GM23338 (cell line): ENCODE measurements at regions not wholly inside any gene's neighbourhood (a gene's known extent, or its start where the extent isn't known, plus 50 kb on each side); places are given as distances from the start of the nearest gene placed in this dataset.

Source experiments
- ATAC-seq: fragments of 200-7000 bp; cut with Tn5 transposase; 3 replicates; pipeline ENCODE4 v1.9.1; 2020
- DNase-seq: peaks from one replicate; pipeline ENCODE4 v3.0.0-alpha.2; 2015; ENCODE audit warnings: low spot score
- H2AFZ ChIP-seq: fragments of 200-600 bp; sonication (generic); 2 replicates; pipeline ENCODE4 v1.8.0; 2016; ENCODE audit warnings: antibody characterized with exemption, mild to moderate bottlenecking, moderate library complexity
- H3F3A ChIP-seq: fragments of 200-600 bp; sonication (generic); replicated peaks from 2 replicates; pipeline ENCODE4 v1.8.0; 2017; ENCODE audit warnings: antibody characterized with exemption, mixed run types, low read depth
- H3K27ac ChIP-seq: fragments of 200-600 bp; sonication (generic); 2 replicates; pipeline ENCODE4 v1.6.1; 2016; ENCODE audit warnings: low read depth
- H3K27me3 ChIP-seq: fragments of 200-600 bp; sonication (generic); 2 replicates; pipeline ENCODE4 v1.8.0; 2016; ENCODE audit warnings: mild to moderate bottlenecking, mixed run types, moderate library complexity; ENCODE audit not compliant: insufficient read depth
- H3K36me3 ChIP-seq: fragments of 200-600 bp; sonication (generic); 2 replicates; pipeline ENCODE4 v1.8.0; 2016; ENCODE audit warnings: mild to moderate bottlenecking; ENCODE audit not compliant: insufficient read depth
- H3K4me1 ChIP-seq: fragments of 200-600 bp; sonication (generic); 2 replicates; pipeline ENCODE4 v1.8.0; 2016; ENCODE audit warnings: mild to moderate bottlenecking, moderate library complexity; ENCODE audit not compliant: insufficient read depth
- H3K4me2 ChIP-seq: fragments of 200-600 bp; sonication (generic); 2 replicates; pipeline ENCODE4 v1.7.1; 2017; ENCODE audit warnings: mixed run types
- H3K4me3 ChIP-seq: fragments of 200-600 bp; sonication (generic); 2 replicates; pipeline ENCODE4 v1.6.1; 2016; ENCODE audit warnings: mixed run types
- H3K79me2 ChIP-seq: fragments of 200-600 bp; sonication (generic); replicated peaks from 2 replicates; pipeline ENCODE4 v1.8.0; 2017; ENCODE audit warnings: mild to moderate bottlenecking; ENCODE audit not compliant: insufficient read depth
- H3K9me2 ChIP-seq: fragments of 200-600 bp; sonication (generic); 2 replicates; pipeline ENCODE4 v1.8.0; 2017; ENCODE audit not compliant: insufficient read depth
- H4K20me1 ChIP-seq: fragments of 200-600 bp; sonication (generic); replicated peaks from 2 replicates; pipeline ENCODE4 v1.8.0; 2017; ENCODE audit warnings: mild to moderate bottlenecking; ENCODE audit not compliant: insufficient read depth
- H3K27ac Mint-ChIP-seq: 2 replicates; pipeline ENCODE4 v1.8.0; 2020; ENCODE audit warnings: inconsistent platforms, mild to moderate bottlenecking, moderate library complexity, mixed read lengths
- H3K27me3 Mint-ChIP-seq: 3 replicates; pipeline ENCODE4 v1.8.0; 2022; ENCODE audit warnings: low read depth, mild to moderate bottlenecking, moderate library complexity, mixed read lengths, inconsistent platforms; ENCODE audit not compliant: insufficient read depth, poor library complexity
- H3K36me3 Mint-ChIP-seq: 3 replicates; pipeline ENCODE4 v1.8.0; 2021; ENCODE audit warnings: low read depth, mild to moderate bottlenecking, inconsistent platforms, moderate library complexity, mixed read lengths
- H3K4me1 Mint-ChIP-seq: 3 replicates; pipeline ENCODE4 v1.8.0; 2020; ENCODE audit warnings: mild to moderate bottlenecking, inconsistent platforms, mixed read lengths
- H3K4me3 Mint-ChIP-seq: 3 replicates; pipeline ENCODE4 v1.8.0; 2021; ENCODE audit warnings: moderate library complexity, mild to moderate bottlenecking, inconsistent platforms, mixed read lengths
- H3K9me3 Mint-ChIP-seq: 3 replicates; pipeline ENCODE4 v1.8.0; 2020; ENCODE audit warnings: moderate library complexity, mild to moderate bottlenecking, inconsistent platforms, mixed read lengths
- EZH2 ChIP-seq: fragments of 200-600 bp; sonication (generic); IDR thresholded peaks from one replicate; pipeline ENCODE4 v1.8.0; 2017; ENCODE audit warnings: antibody characterized with exemption, mild to moderate bottlenecking, low read depth; ENCODE audit not compliant: unreplicated experiment
- EZH2phosphoT487 ChIP-seq: fragments of 200-600 bp; sonication (generic); IDR thresholded peaks from one replicate; pipeline ENCODE4 v1.8.1; 2018; ENCODE audit warnings: antibody characterized with exemption; ENCODE audit not compliant: unreplicated experiment
- JUNB ChIP-seq: IDR thresholded peaks from one replicate; pipeline ENCODE4 v1.6.1; 2016; ENCODE audit warnings: antibody characterized with exemption; ENCODE audit not compliant: unreplicated experiment
- NANOG ChIP-seq: IDR thresholded peaks from 2 replicates; pipeline ENCODE4 v1.6.1; 2016; ENCODE audit warnings: antibody characterized with exemption, borderline replicate concordance
- STAT1 ChIP-seq: IDR thresholded peaks from one replicate; pipeline ENCODE4 v1.6.1; 2016; ENCODE audit warnings: antibody characterized with exemption; ENCODE audit not compliant: unreplicated experiment
- ZNF114 ChIP-seq: fragments of 250-450 bp; sonication (Bioruptor Pico); IDR thresholded peaks from 2 replicates; pipeline ENCODE4 v1.5.0; 2020; ENCODE audit warnings: mild to moderate bottlenecking, moderate library complexity
- ZNF331 ChIP-seq: fragments of 250-450 bp; sonication (Bioruptor Pico); IDR thresholded peaks from 2 replicates; pipeline ENCODE4 v1.5.0; 2020; ENCODE audit warnings: low read depth, mild to moderate bottlenecking, moderate library complexity
- ZNF462 ChIP-seq: fragments of 250-450 bp; sonication (Bioruptor Pico); IDR thresholded peaks from 2 replicates; pipeline ENCODE4 v1.5.0; 2020; ENCODE audit warnings: mild to moderate bottlenecking, moderate library complexity

DNA sequence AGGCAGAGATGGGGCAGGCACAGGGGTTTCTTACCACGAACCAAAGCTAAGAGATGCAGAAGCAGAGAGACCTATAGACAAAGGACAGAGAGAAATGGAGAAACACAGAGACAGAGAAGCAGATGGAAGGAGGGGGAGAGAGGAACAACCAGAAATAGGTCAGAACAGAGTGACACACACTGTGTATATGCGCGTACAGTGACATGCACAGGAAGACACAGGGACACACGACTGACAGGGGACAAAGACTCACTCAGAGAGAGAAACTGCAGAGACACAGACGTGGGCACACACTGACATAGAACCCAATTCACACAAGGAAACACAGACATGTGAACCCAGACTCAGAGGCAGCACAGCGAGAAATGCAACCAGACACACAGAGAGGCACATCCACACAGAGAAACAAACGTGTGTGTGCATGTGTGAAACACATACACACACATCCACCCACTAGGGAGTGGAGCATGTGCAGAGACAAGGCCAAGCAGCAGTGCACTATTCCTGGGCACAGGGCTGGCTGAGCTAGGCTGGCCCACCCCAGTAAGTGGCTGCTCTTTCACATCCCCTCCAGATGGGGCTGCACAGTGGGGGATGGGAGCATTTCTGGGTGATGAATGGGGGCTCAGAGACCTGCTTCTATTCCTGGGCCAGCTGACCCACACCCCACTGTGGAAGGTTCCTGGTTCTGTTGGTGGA is 123.4 kb upstream of the CSF3R start:
- Histone ChIP-seq H3K9me2 (no peaks in the 10 kb centered on the region), H3K4me3 (no peak overlapping the region), H3F3A (no peaks in the 10 kb centered on the region), H3K27me3 (no peaks in the 10 kb centered on the region), H3K36me3 (no peaks in the 10 kb centered on the region), H4K20me1 (no peaks in the 10 kb centered on the region), H3K4me1 (no peaks in the 10 kb centered on the region), H3K4me2 (no peak overlapping the region), H3K79me2 (no peaks in the 10 kb centered on the region), H2AFZ (no peak overlapping the region), H3K27ac (no peak overlapping the region)
- H3K36me3 Mint-ChIP-seq = no peaks in the 10 kb centered on the region
- H3K4me3 Mint-ChIP-seq = no peak overlapping the region
- H3K27me3 Mint-ChIP-seq = no peaks in the 10 kb centered on the region
- TF ChIP-seq ZNF331 (no peak), EZH2phosphoT487 (no peak), NANOG (no peak), ZNF114 (no peak), ZNF462 (CRISPR knock-in tag) (no peak), EZH2 (no peak), STAT1 (no peak), JUNB (no peak)
- H3K9me3 Mint-ChIP-seq = no peaks in the 10 kb centered on the region
- ATAC-seq (no peak), DNase-seq (no peak)
- H3K27ac Mint-ChIP-seq = peak overlapping the region; percentile 2; the same call in 1 of the 2 replicates
- H3K4me1 Mint-ChIP-seq = 0 out of 3 replicates have a peak, but pooled peaks cover 3% of the 10 kb centered on the region
